CD14-positive monocyte (primary cell): ENCODE measurements at regions not wholly inside any gene's neighbourhood (a gene's known extent, or its start where the extent isn't known, plus 50 kb on each side); places are given as distances from the start of the nearest gene placed in this dataset.

Experiments
- DNase-seq, 3 donors: peaks; one replicate each; pipeline ENCODE4 v3.0.0-alpha.2; 2011 to 2022
- H2AFZ ChIP-seq: 2 replicates; pipeline ENCODE4 v1.6.0; 2012; ENCODE audit warnings: mild to moderate bottlenecking, low read depth, low read length, inconsistent platforms; ENCODE audit not compliant: insufficient read depth, poor library complexity, severe bottlenecking
- H3K27ac ChIP-seq, 2 donors: 1 replicate in 1 of 2; 2 replicates in 1 of 2; pipeline ENCODE4 v1.5.1; 2012 to 2013; ENCODE audit warnings: low read length in 2 of 2, control low read depth in 1 of 2, inconsistent platforms in 1 of 2, low read depth in 1 of 2, mild to moderate bottlenecking in 1 of 2
- H3K27me3 ChIP-seq, 2 donors: one replicate each; pipeline versions ENCODE4 v1.6.0 to v1.6.1; 2011 to 2013; ENCODE audit warnings: low read length in 2 of 2; ENCODE audit not compliant: control insufficient read depth in 2 of 2, insufficient read depth in 2 of 2
- H3K36me3 ChIP-seq, 2 donors: replicated peaks in 1 of 2; 1 replicate in 1 of 2; 2 replicates in 1 of 2; pipeline versions ENCODE4 v1.5.1 to v1.6.1; 2012 to 2013; ENCODE audit warnings: low read length in 2 of 2, control low read depth in 1 of 2, inconsistent platforms in 1 of 2, mild to moderate bottlenecking in 1 of 2; ENCODE audit not compliant: insufficient read depth in 2 of 2, control insufficient read depth in 1 of 2
- H3K4me1 ChIP-seq, 2 donors: 1 replicate in 1 of 2; 2 replicates in 1 of 2; pipeline versions ENCODE4 v1.5.1 to v1.6.1; 2012 to 2013; ENCODE audit warnings: low read length in 2 of 2, control low read depth in 1 of 2, inconsistent platforms in 1 of 2, mild to moderate bottlenecking in 1 of 2, moderate library complexity in 1 of 2; ENCODE audit not compliant: insufficient read depth in 2 of 2, control insufficient read depth in 1 of 2
- H3K4me2 ChIP-seq: replicated peaks from 2 replicates; pipeline ENCODE3; 2012; ENCODE audit warnings: low read length, moderate library complexity, mild to moderate bottlenecking; ENCODE audit not compliant: poor library complexity, severe bottlenecking; ENCODE audit errors: extremely low read depth
- H3K4me3 ChIP-seq, 3 experiments: fragments of 200-600 bp in 1 of 3; sonication (generic) in 1 of 3; replicated peaks in 1 of 3; 1 replicate in 2 of 3; 2 replicates in 1 of 3; pipeline ENCODE4 v1.5.1; 2011 to 2013; ENCODE audit warnings: low read length in 3 of 3, mild to moderate bottlenecking in 3 of 3, control low read depth in 2 of 3, low read depth in 2 of 3, inconsistent platforms in 1 of 3, moderate library complexity in 1 of 3
- H3K79me2 ChIP-seq: 2 replicates; pipeline ENCODE4 v1.6.0; 2012; ENCODE audit warnings: mild to moderate bottlenecking, control low read depth, inconsistent platforms, low read length, moderate library complexity; ENCODE audit not compliant: insufficient read depth
- H3K9ac ChIP-seq: 2 replicates; pipeline ENCODE4 v1.6.0; 2017; ENCODE audit warnings: low read length, mild to moderate bottlenecking; ENCODE audit not compliant: insufficient read depth, poor library complexity, severe bottlenecking
- H3K9me3 ChIP-seq, 2 donors: replicated peaks in 1 of 2; 1 replicate in 1 of 2; 2 replicates in 1 of 2; pipeline versions ENCODE4 v1.5.1 to v1.6.1; 2012 to 2013; ENCODE audit warnings: low read length in 2 of 2, control low read depth in 1 of 2; ENCODE audit not compliant: control insufficient read depth in 1 of 2, insufficient read depth in 1 of 2
- H4K20me1 ChIP-seq: 2 replicates; pipeline ENCODE4 v1.6.0; 2012; ENCODE audit warnings: mild to moderate bottlenecking, low read length, control low read depth, moderate library complexity; ENCODE audit not compliant: insufficient read depth
- H3K27ac Mint-ChIP-seq, 7 donors: one replicate each; pipeline ENCODE4 v1.8.0; 2020; ENCODE audit warnings: mild to moderate bottlenecking in 7 of 7, mixed read lengths in 7 of 7, moderate library complexity in 6 of 7, inconsistent platforms in 2 of 7
- H3K27me3 Mint-ChIP-seq, 3 donors: one replicate each; pipeline ENCODE4 v1.8.0; 2021 to 2022; ENCODE audit warnings: low read depth in 3 of 3, mild to moderate bottlenecking in 3 of 3, mixed read lengths in 3 of 3, moderate library complexity in 3 of 3, inconsistent platforms in 1 of 3
- H3K36me3 Mint-ChIP-seq, 2 donors: one replicate each; pipeline ENCODE4 v1.8.0; 2020; ENCODE audit warnings: mixed read lengths in 2 of 2, inconsistent platforms in 1 of 2, mild to moderate bottlenecking in 1 of 2
- H3K4me1 Mint-ChIP-seq: one replicate; pipeline ENCODE4 v1.8.0; 2020; ENCODE audit warnings: mild to moderate bottlenecking, mixed read lengths
- H3K4me3 Mint-ChIP-seq, 2 donors: one replicate each; pipeline ENCODE4 v1.8.0; 2020; ENCODE audit warnings: mild to moderate bottlenecking in 2 of 2, mixed read lengths in 2 of 2, moderate library complexity in 1 of 2
- H3K9me3 Mint-ChIP-seq, 7 donors: one replicate each; pipeline ENCODE4 v1.8.0; 2020 to 2022; ENCODE audit warnings: mixed read lengths in 7 of 7, mild to moderate bottlenecking in 6 of 7, moderate library complexity in 6 of 7, inconsistent platforms in 2 of 7
- WGBS: methylation state at CpG from one replicate; pipeline ENCODE4 v1.1.5; 2013; ENCODE audit warnings: missing lambda C conversion rate; ENCODE audit not compliant: insufficient coverage; 5-methylcytosine and 5-hydroxymethylcytosine counted together
- intact Hi-C, 2 donors: fragments of 100-400 bp; cut with micrococcal nuclease; formaldehyde crosslinking; loops; one replicate each; pipeline versions ENCODE4 v1.15.0 to v1.15.1; 2023
- TF ChIP-seq, protein P1 (sequence below): fragments of 200-600 bp; IDR thresholded peaks from one replicate; pipeline ENCODE4 v1.8.0; 2022; ENCODE audit warnings: antibody characterized with exemption, mild to moderate bottlenecking

- Mint-ChIP-seq H3K36me3 (no peaks in the 10 kb centered on the region), H3K27ac (no peak overlapping the region), H3K9me3 (peaks cover 0 to 2% (median 0%) of the 10 kb centered on the region in 7 donors), H3K27me3 (peaks cover 2 to 4% (median 3%) of the 10 kb centered on the region in 3 donors), H3K4me1 (peaks cover 3% of the 10 kb centered on the region), H3K4me3 (no peak overlapping the region)
- H3K4me2 ChIP-seq, result no peak overlapping the region
- H3K27ac ChIP-seq, result no peak overlapping the region
- H3K9ac ChIP-seq, result no peak overlapping the region
- H3K27me3 ChIP-seq, result no peaks in the 10 kb centered on the region
- H2AFZ ChIP-seq, result no peak overlapping the region
- no peak overlapping the region for H3K4me3 ChIP-seq
- H3K9me3 ChIP-seq, result no peaks in the 10 kb centered on the region
- intact Hi-C loops, result no loop called here
- TF ChIP-seq, protein P1, sequence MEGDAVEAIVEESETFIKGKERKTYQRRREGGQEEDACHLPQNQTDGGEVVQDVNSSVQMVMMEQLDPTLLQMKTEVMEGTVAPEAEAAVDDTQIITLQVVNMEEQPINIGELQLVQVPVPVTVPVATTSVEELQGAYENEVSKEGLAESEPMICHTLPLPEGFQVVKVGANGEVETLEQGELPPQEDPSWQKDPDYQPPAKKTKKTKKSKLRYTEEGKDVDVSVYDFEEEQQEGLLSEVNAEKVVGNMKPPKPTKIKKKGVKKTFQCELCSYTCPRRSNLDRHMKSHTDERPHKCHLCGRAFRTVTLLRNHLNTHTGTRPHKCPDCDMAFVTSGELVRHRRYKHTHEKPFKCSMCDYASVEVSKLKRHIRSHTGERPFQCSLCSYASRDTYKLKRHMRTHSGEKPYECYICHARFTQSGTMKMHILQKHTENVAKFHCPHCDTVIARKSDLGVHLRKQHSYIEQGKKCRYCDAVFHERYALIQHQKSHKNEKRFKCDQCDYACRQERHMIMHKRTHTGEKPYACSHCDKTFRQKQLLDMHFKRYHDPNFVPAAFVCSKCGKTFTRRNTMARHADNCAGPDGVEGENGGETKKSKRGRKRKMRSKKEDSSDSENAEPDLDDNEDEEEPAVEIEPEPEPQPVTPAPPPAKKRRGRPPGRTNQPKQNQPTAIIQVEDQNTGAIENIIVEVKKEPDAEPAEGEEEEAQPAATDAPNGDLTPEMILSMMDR, result no peak
- no CpG with 5 or more reads among the region's 1 CpG for WGBS
- no peaks in the 10 kb centered on the region for H3K4me1 ChIP-seq
- H3K79me2 ChIP-seq, result no peaks in the 10 kb centered on the region
- no peak for DNase-seq
- H3K36me3 ChIP-seq, result no peaks in the 10 kb centered on the region
- H4K20me1 ChIP-seq, result no peaks in the 10 kb centered on the region
Observed at GRCh38 chr7:25652366-25652765, 424.1 kb upstream of the NPVF start.

- Histone ChIP-seq H2AFZ (no peak overlapping the region), H3K9me3 (no peaks in the 10 kb centered on the region), H3K27ac (no peak overlapping the region), H3K36me3 (no peaks in the 10 kb centered on the region), H3K4me3 (no peak overlapping the region), H3K27me3 (no peaks in the 10 kb centered on the region), H4K20me1 (no peaks in the 10 kb centered on the region), H3K4me2 (no peak overlapping the region), H3K9ac (no peak overlapping the region), H3K79me2 (no peaks in the 10 kb centered on the region), H3K4me1 (no peaks in the 10 kb centered on the region)
- Mint-ChIP-seq H3K4me1 (peaks cover 3% of the 10 kb centered on the region), H3K9me3 (no peaks in the 10 kb centered on the region), H3K36me3 (no peaks in the 10 kb centered on the region), H3K27me3 (peaks cover 2 to 4% (median 4%) of the 10 kb centered on the region in 3 donors), H3K27ac (no peak overlapping the region), H3K4me3 (no peak overlapping the region)
- DNase-seq, result no peak
- TF ChIP-seq, protein P1, result no peak
- WGBS, result no CpG with 5 or more reads among the region's 2 CpGs
- intact Hi-C loops, result no loop called here
Observed at GRCh38 chr7:25653384-25653783, 425.1 kb upstream of the NPVF start.
